NT2/D1 (cell line): ENCODE measurements at regions not wholly inside any gene's neighbourhood (a gene's known extent, or its start where the extent isn't known, plus 50 kb on each side); places are given as distances from the start of the nearest gene placed in this dataset.

Experiments used
- SUZ12 ChIP-seq: IDR thresholded peaks from 2 replicates; pipeline ENCODE4 v1.6.1; 2011; ENCODE audit not compliant: insufficient read length, insufficient read depth; ENCODE audit errors: extremely low read depth
- YY1 ChIP-seq: IDR thresholded peaks from 2 replicates; pipeline ENCODE4 v1.6.1; 2011; ENCODE audit not compliant: insufficient read length, insufficient read depth

DNA sequence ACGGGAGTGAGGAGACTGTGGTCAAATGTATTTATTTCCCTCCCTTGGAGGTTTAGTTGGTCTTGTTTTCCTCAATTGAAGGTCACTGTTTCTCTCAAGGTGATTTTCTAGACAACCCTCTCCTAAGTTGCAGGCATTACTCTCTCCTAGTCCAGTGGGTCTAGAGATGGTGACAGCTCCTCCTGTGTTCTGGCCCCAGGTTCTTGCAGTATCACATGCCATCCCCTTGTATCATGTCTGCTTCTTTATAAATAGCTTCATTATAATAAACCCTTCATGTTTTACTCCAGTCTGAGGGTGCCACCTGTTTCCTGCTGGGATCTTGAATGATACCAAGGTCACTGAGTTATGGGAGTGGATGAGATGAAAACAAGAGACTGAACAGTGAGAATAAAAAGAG is 208.0 kb upstream of the KCNN2 start:
- TF ChIP-seq YY1 (no peak), SUZ12 (no peak)
